ENCODE measurements at regions not wholly inside any gene's neighbourhood (a gene's known extent, or its start where the extent isn't known, plus 50 kb on each side); places are given as distances from the start of the nearest gene placed in this dataset.

GRCh38 chr12:93962336-93962735 lies 186.0 kb upstream of the PLXNC1 start:
- no peaks in the 10 kb centered on the region for H3K4me1 ChIP-seq
- no peaks in the 10 kb centered on the region for H3K27me3 ChIP-seq (ENCODE audit: low read depth)
- DNase-seq = no peak
- ATAC-seq = no peak
- H3K4me3 ChIP-seq = no peak overlapping the region
- no peaks in the 10 kb centered on the region for H3K36me3 ChIP-seq
- no peak overlapping the region for H3K27ac ChIP-seq
- TF ChIP-seq CTCF (IDR thresholded peaks at IDR 0.05) = no peak
- intact Hi-C loops (cut with DNase I) = no loop called here
- H3K9me3 ChIP-seq = peaks cover 7% of the 10 kb centered on the region

- DNase-seq (no peak), ATAC-seq (no peak)
- intact Hi-C loops (cut with DNase I) = no loop called here
- H3K9me3 ChIP-seq = peaks cover 7% of the 10 kb centered on the region
- H3K36me3 ChIP-seq = no peaks in the 10 kb centered on the region
- no peak for TF ChIP-seq CTCF (IDR thresholded peaks at IDR 0.05)
- no peak overlapping the region for H3K27ac ChIP-seq
- no peaks in the 10 kb centered on the region for H3K27me3 ChIP-seq (ENCODE audit: low read depth)
- no peaks in the 10 kb centered on the region for H3K4me1 ChIP-seq
- no peak overlapping the region for H3K4me3 ChIP-seq
Observed at GRCh38 chr12:93964936-93965335, 183.4 kb upstream of the PLXNC1 start.

GRCh38 chr12:93966516-93967133 lies 181.8 kb upstream of the PLXNC1 start:
- Histone ChIP-seq H3K9me3 (peaks cover 7% of the 10 kb centered on the region), H3K4me1 (no peaks in the 10 kb centered on the region), H3K4me3 (no peak overlapping the region), H3K36me3 (no peaks in the 10 kb centered on the region), H3K27ac (no peak overlapping the region), H3K27me3 (ENCODE audit: low read depth) (no peaks in the 10 kb centered on the region)
- ATAC-seq (no peak), DNase-seq (no peak)
- TF ChIP-seq CTCF (IDR thresholded peaks at IDR 0.05) = no peak
- intact Hi-C loops (cut with DNase I) = no loop called here

DNA sequence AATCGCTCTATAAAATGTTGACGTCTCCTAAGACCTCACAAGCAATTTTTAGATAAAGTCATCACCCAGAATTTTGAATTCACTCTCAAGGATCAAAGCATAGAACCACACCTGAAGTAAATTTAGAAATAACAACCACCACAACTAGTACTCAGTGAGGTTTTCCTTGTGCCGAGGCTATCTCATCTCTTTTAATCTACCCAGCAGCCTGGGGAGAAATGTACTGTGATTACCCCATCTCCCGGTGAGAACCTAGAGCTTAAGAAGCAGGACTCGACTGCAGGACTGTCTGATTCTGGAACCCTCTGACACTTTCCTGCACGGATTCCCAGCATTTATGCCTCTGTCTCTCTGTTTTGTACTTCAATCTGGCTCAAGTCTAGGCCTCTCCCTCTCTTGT lies 180.9 kb upstream of the PLXNC1 start:
- H3K9me3 ChIP-seq = peaks cover 2% of the 10 kb centered on the region
- no peak for DNase-seq

DNA sequence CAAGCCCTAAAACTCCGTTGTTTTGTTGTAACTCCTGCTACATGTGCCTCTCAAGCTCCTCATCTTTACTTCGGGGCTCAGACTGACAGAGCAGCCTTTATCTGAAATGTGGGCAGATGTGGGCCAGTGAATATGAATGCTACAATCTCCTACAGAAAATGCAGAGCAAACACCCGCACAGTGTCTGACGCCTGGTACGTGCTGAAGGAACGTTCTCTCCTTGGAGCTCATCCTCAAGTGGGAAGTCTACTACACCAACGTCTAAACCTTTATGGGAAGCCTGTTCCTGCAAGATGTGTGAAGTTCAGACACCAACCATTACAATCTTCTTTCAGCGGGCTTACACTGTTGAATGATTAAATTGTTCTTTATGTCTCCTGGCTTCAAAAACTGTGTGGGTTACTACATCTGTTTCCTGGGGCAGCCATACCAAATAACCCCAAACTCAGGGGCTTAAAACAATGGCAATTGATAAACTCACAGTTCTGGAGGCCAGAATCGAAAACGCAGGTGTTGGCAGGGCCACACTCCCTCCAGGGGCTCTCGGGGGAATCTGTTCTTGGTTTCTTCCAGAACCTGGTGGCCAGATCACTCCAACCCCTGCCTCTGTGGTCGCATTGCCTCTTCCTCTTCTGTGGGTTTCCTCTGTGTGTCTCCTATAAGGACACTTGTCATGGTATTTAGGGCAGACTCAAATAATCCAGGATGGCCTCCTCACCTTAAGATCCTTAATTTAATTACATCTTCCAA lies 179.7 kb upstream of the PLXNC1 start:
- no peak overlapping the region for H3K27ac ChIP-seq
- no peak for TF ChIP-seq CTCF (IDR thresholded peaks at IDR 0.05)
- H3K36me3 ChIP-seq = no peaks in the 10 kb centered on the region
- H3K27me3 ChIP-seq (ENCODE audit: low read depth) = no peaks in the 10 kb centered on the region
- intact Hi-C loops (cut with DNase I) = no loop called here
- no peak for DNase-seq
- H3K4me1 ChIP-seq = no peaks in the 10 kb centered on the region
- H3K4me3 ChIP-seq = no peak overlapping the region
- ATAC-seq = no peak
- H3K9me3 ChIP-seq = no peaks in the 10 kb centered on the region

More for the DNA sequence above, 180.9 kb upstream of the PLXNC1 start:
- H3K27me3 ChIP-seq (ENCODE audit: low read depth) = no peaks in the 10 kb centered on the region
- no peaks in the 10 kb centered on the region for H3K36me3 ChIP-seq
- intact Hi-C loops (cut with DNase I) = no loop called here
- TF ChIP-seq CTCF (IDR thresholded peaks at IDR 0.05) = no peak
- H3K4me3 ChIP-seq = no peak overlapping the region
- no peaks in the 10 kb centered on the region for H3K4me1 ChIP-seq
- H3K27ac ChIP-seq = no peak overlapping the region
- ATAC-seq = no peak
